Pancreas (tissue), 10 donors: ENCODE measurements at regions not wholly inside any gene's neighbourhood (a gene's known extent, or its start where the extent isn't known, plus 50 kb on each side); places are given as distances from the start of the nearest gene placed in this dataset.

Source experiments
- ATAC-seq, 4 donors: fragments of 200-7000 bp; cut with Tn5 transposase; one replicate each; pipeline versions ENCODE4 v1.8.0 to v1.9.1; 2020; ENCODE audit warnings: mild to moderate bottlenecking in 4 of 4, moderate library complexity in 4 of 4
- DNase-seq, 6 donors: peaks; one replicate each; pipeline ENCODE4 v3.0.0-alpha.2; 2020
- FAIRE-seq: peaks from 2 replicates; lab custom pipeline; 2012; peaks lifted over from hg19 to GRCh38; lab: Jason Lieb, UNC
- H3K27ac ChIP-seq, 4 donors: fragments of 200-600 bp; sonication (generic); 1 replicate in 3 of 4; 2 replicates in 1 of 4; pipeline versions ENCODE4 v1.5.0 to v1.8.0; 2020
- H3K27me3 ChIP-seq, 4 donors: fragments of 200-600 bp; one replicate each; pipeline ENCODE4 v1.8.0; 2021
- H3K36me3 ChIP-seq, 3 donors: fragments of 200-600 bp; sonication (generic) in 1 of 3; one replicate each; pipeline versions ENCODE4 v1.5.0 to v1.8.0; 2020 to 2021
- H3K4me1 ChIP-seq, 3 donors: fragments of 200-600 bp; one replicate each; pipeline ENCODE4 v1.8.0; 2021
- H3K4me3 ChIP-seq, 4 donors: fragments of 200-600 bp; sonication (generic) in 2 of 4; one replicate each; pipeline versions ENCODE4 v1.5.0 to v1.8.0; 2020 to 2021
- H3K9me3 ChIP-seq, 4 donors: fragments of 200-600 bp; one replicate each; pipeline ENCODE4 v1.8.0; 2021
- WGBS, 2 donors: extraction: QIAGEN DNeasy Blood & Tissue Kit; methylation state at CpG; one replicate each; pipeline ENCODE4 v1.1.7; 2013; 5-methylcytosine and 5-hydroxymethylcytosine counted together
- intact Hi-C, 3 donors: fragments of 100-400 bp; cut with DNase I; formaldehyde crosslinking; loops; one replicate each; pipeline versions ENCODE4 v1.11.1 to v1.14.2; 2022
- TF ChIP-seq, protein P1 (sequence below), 4 donors: fragments of 200-600 bp; sonication (generic) in 3 of 4; IDR thresholded peaks; one replicate each; pipeline versions ENCODE4 v1.5.0 to v1.8.0; 2021; ENCODE audit warnings: antibody characterized with exemption in 4 of 4
- donor health status: healthy with polysubstance abuse.
- donor health status: DM: no; HTN: no; CAD: no; lungs with moderate emphysema.
- donor health status: DM: no; HTN: no; CAD: no.
- donor health status: control.
- donor health status: control.
- donor health status: Bipolar disorder and iron deficiency.
- donor health status: DM: yes; HTN: yes; CAD: no.
- donor health status: DM: no; HTN: no; CAD: no.
- donor health status: DM: no; HTN: no; CAD: no.
- donor health status: DM: yes; HTN: yes; CAD: no.

DNA sequence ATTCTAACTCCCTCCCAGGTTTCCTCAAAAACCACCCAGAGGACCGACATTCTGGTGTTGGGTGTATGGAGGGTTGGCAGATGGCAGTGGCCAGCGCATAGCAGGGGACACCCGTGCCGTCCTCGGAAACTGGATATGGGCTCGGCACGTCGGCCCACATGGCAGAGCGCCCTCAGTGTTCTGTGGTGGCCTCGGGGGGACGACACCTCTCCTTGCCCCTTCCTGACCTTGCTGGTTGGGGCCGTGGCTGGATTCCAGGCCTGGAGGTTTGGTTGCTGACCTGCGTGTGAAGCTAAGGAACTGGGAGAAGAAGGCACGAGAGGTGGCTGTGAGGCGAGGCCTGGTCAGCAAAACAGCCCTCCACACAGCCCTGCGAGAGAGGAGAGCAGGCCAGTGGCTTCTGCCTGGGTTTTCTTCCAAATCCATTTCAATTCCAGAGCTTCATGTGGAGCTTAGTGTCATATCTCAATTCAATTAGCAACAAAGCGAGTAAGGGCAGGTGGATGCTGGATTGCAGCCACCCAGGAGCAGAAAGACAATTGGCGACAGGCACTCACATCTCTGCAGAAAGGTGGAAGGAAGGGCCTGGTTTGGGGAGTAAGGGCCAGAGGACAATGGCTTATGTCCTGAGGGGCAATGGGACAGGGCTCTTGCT is 478.4 kb downstream of the BRD1 start:
- 67 to 82% methylated on average over 18 of the region's 18 CpGs for WGBS, 2 donors
- no peaks in the 10 kb centered on the region for H3K36me3 ChIP-seq

DNA sequence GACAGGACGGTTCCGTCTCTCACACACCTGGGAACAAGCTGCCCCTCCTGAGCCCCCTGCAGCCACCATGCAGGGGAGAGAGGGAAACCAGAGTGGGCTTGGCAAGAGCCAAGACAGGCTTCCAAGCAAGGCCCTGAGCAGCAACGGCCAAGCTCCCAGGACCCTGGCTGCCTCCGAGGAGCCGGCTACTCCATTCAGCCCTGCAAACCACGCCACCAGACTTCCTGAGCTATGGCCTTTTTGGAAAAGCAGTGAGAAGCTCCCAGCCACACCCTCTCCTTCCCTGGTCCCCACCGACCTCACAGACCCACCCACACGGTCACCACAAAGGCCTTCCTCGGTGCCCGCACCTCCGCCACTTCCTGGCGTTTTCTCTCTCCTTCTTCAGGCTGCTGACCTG is 479.0 kb downstream of the BRD1 start:
- TF ChIP-seq, protein P1, sequence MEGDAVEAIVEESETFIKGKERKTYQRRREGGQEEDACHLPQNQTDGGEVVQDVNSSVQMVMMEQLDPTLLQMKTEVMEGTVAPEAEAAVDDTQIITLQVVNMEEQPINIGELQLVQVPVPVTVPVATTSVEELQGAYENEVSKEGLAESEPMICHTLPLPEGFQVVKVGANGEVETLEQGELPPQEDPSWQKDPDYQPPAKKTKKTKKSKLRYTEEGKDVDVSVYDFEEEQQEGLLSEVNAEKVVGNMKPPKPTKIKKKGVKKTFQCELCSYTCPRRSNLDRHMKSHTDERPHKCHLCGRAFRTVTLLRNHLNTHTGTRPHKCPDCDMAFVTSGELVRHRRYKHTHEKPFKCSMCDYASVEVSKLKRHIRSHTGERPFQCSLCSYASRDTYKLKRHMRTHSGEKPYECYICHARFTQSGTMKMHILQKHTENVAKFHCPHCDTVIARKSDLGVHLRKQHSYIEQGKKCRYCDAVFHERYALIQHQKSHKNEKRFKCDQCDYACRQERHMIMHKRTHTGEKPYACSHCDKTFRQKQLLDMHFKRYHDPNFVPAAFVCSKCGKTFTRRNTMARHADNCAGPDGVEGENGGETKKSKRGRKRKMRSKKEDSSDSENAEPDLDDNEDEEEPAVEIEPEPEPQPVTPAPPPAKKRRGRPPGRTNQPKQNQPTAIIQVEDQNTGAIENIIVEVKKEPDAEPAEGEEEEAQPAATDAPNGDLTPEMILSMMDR (IDR thresholded peaks at IDR 0.05), result no peak
- intact Hi-C loops, result no loop called here
- ATAC-seq (no peak), DNase-seq (peak in 1 of 6 donors; percentile 20), FAIRE-seq (no peak)
- Histone ChIP-seq H3K4me1 (no peaks in the 10 kb centered on the region), H3K36me3 (no peaks in the 10 kb centered on the region), H3K27ac (no peak overlapping the region), H3K9me3 (no peaks in the 10 kb centered on the region), H3K27me3 (no peaks in the 10 kb centered on the region), H3K4me3 (no peak overlapping the region)
- 47 to 59% methylated on average over 12 of the region's 12 CpGs for WGBS, 2 donors

More for the DNA sequence above, 478.4 kb downstream of the BRD1 start:
- DNase-seq, result peak in 1 of 6 donors; percentile 46
- FAIRE-seq, result no peak
- intact Hi-C loops, result no loop called here
- Histone ChIP-seq H3K4me1 (no peaks in the 10 kb centered on the region), H3K9me3 (no peaks in the 10 kb centered on the region), H3K27ac (no peak overlapping the region), H3K27me3 (peaks cover 0 to 5% (median 0%) of the 10 kb centered on the region in 4 donors), H3K4me3 (no peak overlapping the region)
- TF ChIP-seq, protein P1 (IDR thresholded peaks at IDR 0.05), result no peak
- ATAC-seq, result no peak

DNA sequence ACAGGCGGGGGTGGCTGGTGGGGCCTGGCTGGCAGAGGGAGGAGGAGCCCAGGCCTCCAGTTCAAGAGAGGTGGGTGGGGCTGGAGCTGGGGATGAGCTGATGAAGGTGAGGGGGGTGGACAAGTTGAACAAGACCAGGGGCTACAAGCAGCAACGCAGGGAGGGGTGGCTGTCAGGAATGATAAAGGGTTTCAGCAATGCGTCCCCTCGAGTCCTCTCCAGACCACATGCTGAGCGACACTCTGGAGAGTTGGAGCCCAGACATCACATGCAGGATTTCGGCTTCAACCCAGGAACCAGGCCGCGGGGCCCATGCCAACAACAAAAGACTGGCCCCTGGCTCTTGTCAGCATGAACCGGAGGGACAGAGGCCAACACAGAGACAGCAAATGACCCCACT is 480.3 kb downstream of the BRD1 start:
- FAIRE-seq (no peak), ATAC-seq (no peak), DNase-seq (peak in 1 of 6 donors; percentile 24)
- Histone ChIP-seq H3K27me3 (no peaks in the 10 kb centered on the region), H3K4me1 (no peaks in the 10 kb centered on the region), H3K4me3 (no peak overlapping the region), H3K9me3 (no peaks in the 10 kb centered on the region), H3K36me3 (no peaks in the 10 kb centered on the region), H3K27ac (no peak overlapping the region)
- intact Hi-C loops, result no loop called here
- TF ChIP-seq, protein P1 (IDR thresholded peaks at IDR 0.05), result no peak
- WGBS, 2 donors, result 57 to 72% methylated on average over 9 of the region's 9 CpGs

DNA sequence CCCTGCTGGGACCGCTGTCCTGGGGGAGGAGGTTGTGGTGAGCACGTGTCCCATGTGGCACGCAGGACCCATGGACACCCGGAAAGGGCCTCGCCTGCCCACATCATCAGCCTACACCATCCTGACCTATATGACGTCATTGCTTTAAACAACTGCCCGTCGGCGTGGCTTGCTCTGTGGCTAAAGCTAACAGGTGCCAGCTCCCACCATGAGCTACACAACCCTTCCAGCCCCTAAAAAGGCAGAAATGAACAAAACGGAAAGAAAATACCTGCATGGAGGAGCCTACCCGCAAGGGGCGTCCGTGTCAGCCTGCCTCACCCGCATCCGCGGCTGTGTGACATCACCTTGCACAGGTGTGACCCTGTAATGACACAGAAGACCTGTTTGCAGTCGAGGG is 481.8 kb downstream of the BRD1 start:
- WGBS, 2 donors, result 46 to 71% methylated on average over 17 of the region's 17 CpGs
- ATAC-seq (no peak), FAIRE-seq (no peak), DNase-seq (peak in 1 of 6 donors; percentile 46)
- no peak overlapping the region for H3K27ac ChIP-seq
- intact Hi-C loops, result no loop called here
- H3K36me3 ChIP-seq, result no peaks in the 10 kb centered on the region
- no peak overlapping the region for H3K4me3 ChIP-seq
- H3K4me1 ChIP-seq, result no peaks in the 10 kb centered on the region
- TF ChIP-seq, protein P1 (IDR thresholded peaks at IDR 0.05), result no peak
- no peaks in the 10 kb centered on the region for H3K9me3 ChIP-seq
- H3K27me3 ChIP-seq, result no peaks in the 10 kb centered on the region

DNA sequence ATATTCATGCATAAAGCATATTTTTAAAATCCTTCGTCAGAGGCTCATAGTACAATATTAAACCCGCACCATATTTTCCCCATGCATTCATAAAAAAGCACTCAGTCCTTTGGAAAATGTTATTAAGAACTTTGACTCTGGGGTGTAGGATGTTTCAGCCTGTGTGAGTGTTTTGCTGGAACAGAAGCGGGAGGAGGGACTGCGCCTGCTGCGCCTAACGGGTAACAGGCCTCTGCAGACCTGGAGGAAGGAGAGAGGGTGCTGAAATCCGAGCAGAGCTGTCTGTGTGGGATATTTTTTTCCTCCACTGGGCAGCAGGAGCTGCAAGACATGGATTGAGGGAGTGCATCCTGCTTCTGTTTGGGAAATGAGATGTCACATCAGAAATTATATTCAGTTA is 483.0 kb downstream of the BRD1 start:
- FAIRE-seq (no peak), DNase-seq (no peak), ATAC-seq (no peak)
- Histone ChIP-seq H3K27me3 (no peaks in the 10 kb centered on the region), H3K27ac (no peak overlapping the region), H3K9me3 (no peaks in the 10 kb centered on the region), H3K4me3 (no peak overlapping the region), H3K4me1 (no peaks in the 10 kb centered on the region), H3K36me3 (no peaks in the 10 kb centered on the region)
- intact Hi-C loops, result no loop called here
- TF ChIP-seq, protein P1 (IDR thresholded peaks at IDR 0.05), result no peak
- 45 to 59% methylated on average over 7 of the region's 7 CpGs for WGBS, 2 donors
